Smooth muscle cell of the brain vasculature (primary cell): ENCODE measurements at regions not wholly inside any gene's neighbourhood (a gene's known extent, or its start where the extent isn't known, plus 50 kb on each side); places are given as distances from the start of the nearest gene placed in this dataset.

Experiments
- DNase-seq: peaks from one replicate; pipeline ENCODE4 v3.0.0-alpha.2; 2012; ENCODE audit warnings: low read depth, low spot score

DNA sequence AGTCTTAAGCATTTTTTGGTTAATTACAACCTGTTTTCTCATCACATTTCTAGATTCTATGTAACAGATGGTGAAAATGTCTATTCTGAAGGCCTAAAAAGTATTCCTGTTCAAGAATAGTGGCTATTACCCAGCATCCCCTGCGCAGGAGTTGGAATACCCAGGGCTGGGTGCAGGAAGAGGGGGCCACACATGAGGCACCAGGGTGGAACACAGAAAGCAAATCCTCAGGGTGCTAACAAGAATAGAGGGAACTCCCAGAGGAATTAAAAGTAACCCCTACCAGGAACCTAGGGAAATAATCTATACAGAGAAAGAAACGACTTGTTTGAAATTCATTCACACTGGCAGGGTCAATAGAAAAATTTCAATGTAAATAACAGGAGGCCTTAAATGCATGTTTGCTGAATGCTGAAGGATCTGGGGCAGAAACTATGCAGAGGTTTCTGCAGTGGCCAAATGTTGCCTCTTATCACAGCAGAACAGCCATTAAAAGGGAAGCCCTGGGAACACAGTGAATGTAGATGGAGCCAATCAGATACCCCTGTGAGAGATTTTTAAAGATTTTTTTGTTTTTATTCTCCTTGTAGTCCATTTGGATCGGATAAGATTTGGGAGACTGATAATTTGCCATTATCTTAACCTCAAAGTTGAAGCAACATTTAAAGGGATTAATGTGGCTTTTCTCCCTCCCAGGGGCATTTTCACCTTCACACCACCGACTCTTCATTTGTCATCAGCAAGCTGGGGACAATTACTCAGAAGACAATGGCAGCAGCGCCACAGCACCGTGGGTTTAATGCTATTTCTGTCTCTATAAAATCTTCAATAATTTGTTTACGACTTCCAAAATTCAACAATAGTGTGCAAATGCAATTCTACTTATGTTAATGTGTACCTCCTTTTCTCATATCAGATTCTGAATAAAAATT is 196.0 kb upstream of the PSMD7 start:
- no peak for DNase-seq

GRCh38 chr16:74099530-74099929 is 197.1 kb upstream of the PSMD7 start:
- DNase-seq = no peak

- no peak for DNase-seq
Measured at GRCh38 chr16:74094962-74095361, 201.7 kb upstream of the PSMD7 start.

DNA sequence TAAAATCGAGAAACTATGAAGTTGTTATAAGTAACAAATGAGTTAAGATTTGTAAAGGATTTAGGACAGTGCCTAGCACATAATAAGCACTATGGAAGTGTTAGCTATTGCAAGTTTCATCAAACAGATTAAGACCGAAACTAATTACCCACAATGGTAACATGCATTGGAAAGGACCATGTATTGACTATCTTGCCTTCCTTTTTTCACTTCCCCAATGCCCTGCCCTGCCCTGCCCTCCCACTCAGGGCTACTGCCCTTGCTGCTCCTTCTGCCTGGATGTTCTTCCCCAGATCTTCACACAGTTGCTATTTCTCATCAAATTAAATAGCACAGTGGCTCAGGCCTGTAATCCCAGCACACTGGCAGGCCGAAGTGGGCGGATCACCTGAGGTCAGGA is 202.1 kb upstream of the PSMD7 start:
- DNase-seq = no peak

GRCh38 chr16:74092336-74092735 is 204.3 kb upstream of the PSMD7 start:
- no peak for DNase-seq

DNA sequence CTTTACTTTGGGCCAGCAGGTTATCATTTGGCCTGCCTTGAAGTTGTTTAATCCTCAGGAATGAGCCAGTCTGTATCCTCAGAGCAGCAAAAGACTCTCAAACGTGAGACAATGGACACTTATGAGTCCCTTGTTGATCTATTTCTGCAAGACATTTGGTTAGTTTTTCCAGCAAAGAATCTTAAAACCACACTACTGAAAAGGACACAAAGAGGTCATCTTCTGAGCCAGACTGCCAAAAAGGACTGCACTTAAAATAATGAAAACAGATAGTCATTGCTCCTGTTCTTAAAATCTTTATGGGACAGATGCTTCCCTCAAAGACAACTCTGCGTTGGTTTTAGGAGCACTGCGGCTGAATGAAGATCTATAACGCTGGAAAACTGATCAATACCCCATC is 205.7 kb upstream of the PSMD7 start:
- DNase-seq = no peak

DNA sequence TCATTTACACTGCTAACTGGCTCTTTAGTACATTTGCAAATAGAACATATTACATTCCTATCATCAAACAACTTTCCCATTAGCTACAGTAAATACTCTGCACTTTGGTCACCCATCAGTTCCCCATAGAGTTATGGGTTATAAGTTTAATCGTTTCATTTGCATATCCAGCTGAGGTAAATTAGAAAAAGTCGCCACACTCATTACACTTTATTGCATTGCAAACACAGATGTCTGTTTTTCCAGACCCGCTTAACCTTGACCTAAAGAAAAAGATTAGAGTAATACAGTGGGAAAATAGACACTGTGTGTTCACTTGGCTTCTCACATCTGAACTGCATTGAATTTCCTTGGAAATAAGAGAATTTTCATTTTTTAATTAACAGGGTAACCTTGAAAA is 213.1 kb upstream of the PSMD7 start:
- no peak for DNase-seq

DNA sequence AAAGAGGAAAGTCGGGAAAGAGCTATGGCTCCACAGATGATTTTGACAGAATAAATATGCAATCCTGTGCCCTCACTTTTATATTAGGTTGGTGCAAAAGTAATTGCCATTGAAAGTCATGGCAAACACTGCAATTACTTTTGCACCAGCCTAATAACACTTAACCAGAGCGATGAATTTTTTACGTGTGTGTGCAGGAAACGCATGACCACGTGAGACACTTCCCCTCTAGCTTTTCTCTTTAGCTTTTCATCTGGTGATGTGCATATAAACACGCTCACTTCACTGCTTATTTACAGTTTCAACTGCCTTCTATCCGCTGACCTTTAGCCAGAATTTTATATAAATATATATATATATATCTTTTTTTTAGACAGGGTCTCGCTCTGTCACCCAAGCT is 216.3 kb upstream of the PSMD7 start:
- DNase-seq = no peak

- DNase-seq = no peak
Measured at GRCh38 chr16:74079232-74079586, 217.4 kb upstream of the PSMD7 start.

- DNase-seq = no peak
Measured at GRCh38 chr16:74078511-74079231, 217.9 kb upstream of the PSMD7 start.

DNA sequence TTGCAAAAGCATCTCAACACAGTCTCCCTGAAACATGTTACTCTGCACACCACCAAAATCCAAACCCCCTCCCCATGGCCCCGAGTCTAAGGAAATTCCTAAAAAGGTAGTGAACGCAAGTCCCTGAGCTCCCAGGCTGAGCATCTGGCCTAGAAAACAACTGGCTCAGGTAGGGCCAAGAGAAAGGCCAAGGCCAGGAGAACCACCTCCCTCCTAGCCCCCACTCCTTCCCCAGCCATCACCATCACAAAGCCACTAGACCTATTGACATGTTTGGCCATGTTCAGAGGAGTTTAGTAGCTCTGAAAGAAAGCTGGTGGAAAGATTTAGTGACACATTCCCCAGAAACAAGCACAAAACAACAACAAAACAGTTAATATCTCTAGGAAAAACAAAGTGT is 220.0 kb upstream of the PSMD7 start:
- no peak for DNase-seq

GRCh38 chr16:74075393-74075792 is 221.2 kb upstream of the PSMD7 start:
- DNase-seq = no peak

DNA sequence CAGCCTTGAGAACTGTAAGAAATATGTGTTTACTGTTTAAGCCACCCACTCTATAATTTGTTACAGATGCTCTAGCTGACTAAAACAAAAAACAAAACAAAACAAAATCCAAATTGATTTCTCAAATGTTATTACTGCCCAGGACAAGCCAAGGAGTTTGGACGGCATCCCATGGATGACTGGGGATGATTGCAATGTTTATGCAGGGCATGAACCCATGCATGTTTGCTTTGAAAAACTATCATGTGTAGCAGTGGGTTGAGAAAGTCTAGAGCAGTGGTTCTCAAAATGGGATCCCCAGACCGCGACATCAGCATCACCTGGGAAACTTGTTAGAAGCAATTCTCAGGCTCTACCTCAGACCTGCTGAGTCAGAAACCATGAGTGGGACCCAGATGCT is 223.2 kb upstream of the PSMD7 start:
- no peak for DNase-seq

- DNase-seq = no peak
Measured at GRCh38 chr16:74071996-74072535, 224.5 kb upstream of the PSMD7 start.

- no peak for DNase-seq
Measured at GRCh38 chr16:74070237-74070636, 226.4 kb upstream of the PSMD7 start.

DNA sequence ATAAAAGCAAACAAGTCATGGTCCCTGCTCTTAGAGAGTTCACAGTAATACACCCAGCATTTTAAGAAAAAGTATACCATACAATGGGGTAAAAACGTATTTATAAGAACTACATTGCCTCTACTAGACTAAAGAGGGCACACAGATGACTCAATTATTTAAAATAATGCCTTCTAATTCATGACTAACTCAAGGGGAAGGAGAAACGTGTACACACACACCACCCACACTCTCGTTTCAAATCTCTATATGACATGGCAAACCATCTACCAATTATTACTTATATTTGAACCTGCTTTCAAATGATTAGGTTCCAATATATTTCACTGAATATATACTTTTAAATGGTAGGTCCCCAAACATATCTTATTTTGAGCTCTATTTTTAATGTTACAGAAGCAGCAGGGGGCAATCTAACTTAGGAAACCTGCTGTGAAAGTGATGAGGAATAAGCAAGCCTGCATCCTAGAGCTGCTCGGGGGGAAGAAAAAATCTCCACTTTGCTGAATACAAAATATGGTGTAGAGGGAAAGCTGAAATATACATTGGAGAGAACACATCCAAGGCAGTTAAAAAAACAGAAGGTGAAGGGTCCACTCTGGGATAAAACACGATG is 232.4 kb upstream of the PSMD7 start:
- no peak for DNase-seq

- DNase-seq = no peak
Measured at GRCh38 chr16:74053826-74054225, 242.8 kb upstream of the PSMD7 start.

- no peak for DNase-seq
Measured at GRCh38 chr16:74053312-74053711, 243.3 kb upstream of the PSMD7 start.

GRCh38 chr16:74052016-74052415 is 244.6 kb upstream of the PSMD7 start:
- DNase-seq = no peak

DNA sequence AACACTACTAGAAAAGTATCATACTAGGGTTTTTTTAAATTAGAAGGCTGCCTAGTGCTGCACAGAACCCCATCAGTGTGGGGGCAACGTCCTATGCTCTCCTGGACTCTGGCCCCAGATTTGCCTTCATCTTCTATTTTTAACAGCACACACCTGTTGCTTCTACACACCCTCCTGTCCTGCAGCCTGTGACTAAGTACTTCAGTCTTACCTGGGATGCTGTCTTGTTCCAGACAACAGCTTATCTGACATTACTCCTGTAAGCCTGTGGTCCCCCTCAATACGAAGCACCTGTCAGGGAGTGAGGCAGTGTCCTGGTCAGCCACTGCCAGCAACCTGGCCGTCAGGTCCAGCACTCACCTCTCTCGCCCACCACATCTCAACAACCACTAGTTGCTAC is 247.6 kb upstream of the PSMD7 start:
- DNase-seq = no peak

DNA sequence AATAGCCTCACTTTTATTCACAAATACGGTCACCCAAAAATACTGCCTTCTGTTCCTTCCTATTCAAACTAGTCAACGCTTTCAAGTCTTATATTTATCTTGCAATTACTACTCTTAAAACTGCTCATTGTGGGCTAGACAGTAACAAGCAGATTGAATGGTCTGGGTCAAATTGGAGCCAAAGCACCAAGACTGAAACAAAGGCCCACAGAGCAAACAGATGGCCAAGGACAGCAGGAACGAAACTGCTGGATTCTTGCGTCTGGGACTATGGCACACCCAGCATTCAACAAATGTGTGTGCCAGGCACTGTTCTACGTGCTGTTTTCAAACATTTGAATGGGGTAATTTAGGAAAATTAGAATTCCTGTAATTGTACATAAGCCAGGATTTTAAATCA is 250.1 kb upstream of the PSMD7 start:
- no peak for DNase-seq

GRCh38 chr16:74045513-74045912 is 251.1 kb upstream of the PSMD7 start:
- DNase-seq = no peak
